HG02678 (cell line): ENCODE measurements at regions not wholly inside any gene's neighbourhood (a gene's known extent, or its start where the extent isn't known, plus 50 kb on each side); places are given as distances from the start of the nearest gene placed in this dataset.

Experiments used
- ATAC-seq: cut with Tn5 transposase; IDR thresholded peaks from one replicate; pipeline ENCODE4 v1.9.1; 2021; ENCODE audit warnings: mild to moderate bottlenecking, moderate library complexity; ENCODE audit not compliant: unreplicated experiment

- no peak for ATAC-seq
Observed at GRCh38 chr11:8823174-8823742, 87.7 kb upstream of the AKIP1 start.

GRCh38 chr11:8826139-8826786 is 84.7 kb upstream of the AKIP1 start:
- no peak for ATAC-seq

GRCh38 chr11:8826901-8827560 is 84.0 kb upstream of the AKIP1 start:
- no peak for ATAC-seq

GRCh38 chr11:8828046-8828445 is 82.9 kb upstream of the AKIP1 start:
- no peak for ATAC-seq

GRCh38 chr11:8828580-8829361 is 82.2 kb upstream of the AKIP1 start:
- ATAC-seq: no peak

GRCh38 chr11:8829556-8829955 is 81.4 kb upstream of the AKIP1 start:
- no peak for ATAC-seq

GRCh38 chr11:8830641-8831040 is 80.3 kb upstream of the AKIP1 start:
- no peak for ATAC-seq

GRCh38 chr11:8831861-8832260 is 79.1 kb upstream of the AKIP1 start:
- ATAC-seq: no peak

- ATAC-seq: peak; percentile 71
Observed at GRCh38 chr11:8832571-8833260, 78.3 kb upstream of the AKIP1 start.

GRCh38 chr11:8833568-8834315 is 77.2 kb upstream of the AKIP1 start:
- no peak for ATAC-seq

- no peak for ATAC-seq
Observed at GRCh38 chr11:8834379-8834778, 76.6 kb upstream of the AKIP1 start.

- ATAC-seq: no peak
Observed at GRCh38 chr11:8838248-8838647, 72.7 kb upstream of the AKIP1 start.

- no peak for ATAC-seq
Observed at GRCh38 chr11:8839306-8839956, 71.6 kb upstream of the AKIP1 start.

- ATAC-seq: no peak
Observed at GRCh38 chr11:8839957-8840945, 70.7 kb upstream of the AKIP1 start.

GRCh38 chr11:8841899-8842298 is 69.1 kb upstream of the AKIP1 start:
- no peak for ATAC-seq

- no peak for ATAC-seq
Observed at GRCh38 chr11:8858808-8859207, 52.2 kb upstream of the AKIP1 start.
